GM18907 (cell line): ENCODE measurements at regions not wholly inside any gene's neighbourhood (a gene's known extent, or its start where the extent isn't known, plus 50 kb on each side); places are given as distances from the start of the nearest gene placed in this dataset.
"Not testable (repeated sequence)": the region's sequence is repeated elsewhere in the genome, so short reads cannot be mapped to it uniquely, and the experiment has no call there.

Experiments used
- ATAC-seq: cut with Tn5 transposase; IDR thresholded peaks from one replicate; pipeline ENCODE4 v1.9.1; 2021; ENCODE audit warnings: mild to moderate bottlenecking, moderate library complexity; ENCODE audit not compliant: unreplicated experiment

DNA sequence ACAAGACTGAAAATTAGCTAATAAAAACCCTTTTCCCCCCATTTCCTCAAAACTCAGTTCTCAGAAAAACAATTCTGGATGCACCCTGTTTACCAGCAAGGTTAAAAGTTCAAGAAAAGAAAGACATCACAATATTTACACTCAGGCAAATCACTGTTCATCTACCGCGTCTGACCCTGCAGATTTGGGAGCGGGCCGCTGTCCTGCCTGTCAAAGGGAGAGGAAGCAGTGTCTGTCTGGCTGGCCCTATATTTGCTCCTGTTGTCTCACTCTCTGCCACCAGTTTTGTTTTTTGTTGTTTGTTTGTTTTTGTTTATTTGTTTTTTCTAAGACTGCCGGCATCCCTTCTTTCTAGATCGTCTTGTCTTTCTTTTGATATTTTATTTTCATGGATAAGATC, 299.4 kb downstream of the BCL2L11 start:
- ATAC-seq = not testable (repeated sequence)

- ATAC-seq = not testable (repeated sequence)
Observed at GRCh38 chr2:111420835-111421234, 300.1 kb downstream of the BCL2L11 start.

GRCh38 chr2:111421949-111422348, 301.2 kb downstream of the BCL2L11 start:
- ATAC-seq = not testable (repeated sequence)

- ATAC-seq = not testable (repeated sequence)
Observed at GRCh38 chr2:111422562-111422961, 301.8 kb downstream of the BCL2L11 start.

GRCh38 chr2:111423184-111423583, 302.5 kb downstream of the BCL2L11 start:
- not testable (repeated sequence) for ATAC-seq

DNA sequence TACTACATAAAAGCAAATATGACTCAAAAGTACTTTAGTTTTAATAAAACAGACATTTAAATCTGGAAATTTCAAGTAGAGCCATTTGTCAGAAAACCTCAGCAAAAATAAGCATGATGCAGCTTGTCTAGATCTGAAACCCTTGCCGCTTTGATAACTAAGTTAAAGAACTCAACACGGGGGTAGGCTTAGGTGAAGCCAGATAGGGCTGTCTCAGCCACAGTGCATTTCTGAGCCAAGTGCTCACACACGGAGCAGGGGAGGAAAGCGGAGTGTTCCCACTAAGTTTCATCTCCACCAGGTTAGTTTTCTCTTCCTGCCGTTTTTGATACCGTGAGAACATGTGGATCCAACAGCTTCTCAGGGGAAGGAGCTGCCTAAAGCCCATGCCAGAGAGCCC, 303.5 kb downstream of the BCL2L11 start:
- not testable (repeated sequence) for ATAC-seq

- ATAC-seq = peak; percentile 58
Observed at GRCh38 chr2:111424851-111425309, 304.2 kb downstream of the BCL2L11 start.

DNA sequence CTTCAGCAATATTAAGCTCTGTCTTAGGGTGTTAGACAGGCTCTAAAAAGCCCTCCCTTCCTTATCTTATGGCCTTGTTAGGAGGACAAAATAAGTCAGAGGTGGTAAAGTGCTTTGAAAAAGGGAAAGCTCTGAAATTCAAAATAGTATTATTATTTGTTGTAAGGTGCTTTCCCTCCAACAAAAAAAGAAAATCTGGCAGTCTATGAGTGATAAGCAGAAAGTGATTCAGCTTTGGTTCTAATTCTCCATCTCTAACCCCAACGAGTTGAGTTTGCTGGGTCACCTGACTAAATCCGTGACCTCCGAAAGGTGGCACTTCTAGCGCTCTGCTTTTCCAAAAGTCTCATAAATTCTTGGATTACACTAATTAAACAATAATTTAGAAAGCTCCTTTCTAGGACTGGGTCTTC, 305.1 kb downstream of the BCL2L11 start:
- ATAC-seq = not testable (repeated sequence)

DNA sequence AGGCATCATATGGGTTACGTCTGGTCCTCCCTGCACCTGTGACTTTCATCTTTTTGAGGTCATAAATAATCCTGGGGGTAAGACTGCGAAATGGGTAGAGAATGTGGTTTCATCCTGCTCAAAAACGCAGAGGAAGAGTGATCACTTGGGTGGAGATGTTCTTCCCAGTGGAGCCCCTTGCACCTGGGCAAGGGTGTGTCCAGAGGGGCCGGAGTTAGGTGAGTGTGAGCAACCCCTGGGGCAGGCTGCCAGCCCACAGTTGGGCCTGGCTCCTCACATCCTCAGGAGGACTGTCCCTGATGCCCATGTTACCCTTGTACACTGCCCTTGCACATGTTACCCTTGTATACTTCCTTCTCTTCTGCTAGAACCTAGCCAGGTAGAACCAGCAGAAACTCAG, 306.6 kb downstream of the BCL2L11 start:
- not testable (repeated sequence) for ATAC-seq

- ATAC-seq = not testable (repeated sequence)
Observed at GRCh38 chr2:111428915-111429314, 308.2 kb downstream of the BCL2L11 start.

- ATAC-seq = peak; percentile 55
Observed at GRCh38 chr2:111429353-111429752, 308.6 kb downstream of the BCL2L11 start.

- peak; percentile 55 for ATAC-seq
Observed at GRCh38 chr2:111430817-111431661, 310.3 kb downstream of the BCL2L11 start.

- ATAC-seq = not testable (repeated sequence)
Observed at GRCh38 chr2:111432423-111432822, 311.7 kb downstream of the BCL2L11 start.

DNA sequence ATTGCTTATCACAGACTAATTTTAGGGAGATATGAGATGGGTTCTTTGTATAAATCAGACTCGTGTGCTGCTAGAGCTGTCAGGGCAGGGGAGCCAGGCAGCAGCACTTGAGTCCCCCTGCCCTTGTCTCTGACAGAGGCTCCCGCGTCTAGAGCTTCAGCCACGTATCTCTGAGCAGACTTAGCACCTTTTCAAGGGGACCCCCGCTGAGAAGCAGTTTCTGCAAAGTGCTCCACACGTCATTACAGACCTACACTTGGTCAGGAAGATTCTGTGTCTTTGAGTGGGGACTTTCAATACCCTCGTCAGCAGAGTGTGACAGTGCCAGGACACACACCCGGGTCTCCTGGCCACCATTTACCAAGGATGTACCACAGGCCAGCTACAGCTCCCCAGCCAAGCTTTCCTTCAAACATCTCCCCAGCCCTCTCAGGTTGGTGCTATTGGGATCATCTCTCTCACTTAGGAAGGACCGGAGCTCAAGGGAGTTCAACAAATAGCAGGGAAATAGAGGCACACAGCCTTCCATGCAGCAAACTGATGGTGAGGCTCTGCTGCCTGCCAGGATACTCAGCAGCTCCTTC, 312.3 kb downstream of the BCL2L11 start:
- not testable (repeated sequence) for ATAC-seq

GRCh38 chr2:111433892-111434607, 313.3 kb downstream of the BCL2L11 start:
- ATAC-seq = not testable (repeated sequence)

DNA sequence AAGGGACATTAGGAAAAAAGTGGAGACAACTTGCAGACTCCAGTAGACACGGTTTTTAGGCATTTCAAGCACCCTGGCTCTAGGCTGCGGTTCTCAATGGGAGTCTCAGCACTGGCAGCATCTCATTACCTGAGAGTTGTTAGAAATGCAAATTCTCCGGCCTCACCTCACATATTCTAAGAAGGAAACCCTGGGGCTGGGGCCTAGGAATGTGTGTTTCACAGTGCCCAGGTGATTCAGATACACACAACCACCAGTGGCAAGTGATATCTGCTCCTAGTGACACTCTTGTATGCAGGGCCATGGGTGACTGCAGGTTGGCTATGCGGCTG, 313.9 kb downstream of the BCL2L11 start:
- not testable (repeated sequence) for ATAC-seq

DNA sequence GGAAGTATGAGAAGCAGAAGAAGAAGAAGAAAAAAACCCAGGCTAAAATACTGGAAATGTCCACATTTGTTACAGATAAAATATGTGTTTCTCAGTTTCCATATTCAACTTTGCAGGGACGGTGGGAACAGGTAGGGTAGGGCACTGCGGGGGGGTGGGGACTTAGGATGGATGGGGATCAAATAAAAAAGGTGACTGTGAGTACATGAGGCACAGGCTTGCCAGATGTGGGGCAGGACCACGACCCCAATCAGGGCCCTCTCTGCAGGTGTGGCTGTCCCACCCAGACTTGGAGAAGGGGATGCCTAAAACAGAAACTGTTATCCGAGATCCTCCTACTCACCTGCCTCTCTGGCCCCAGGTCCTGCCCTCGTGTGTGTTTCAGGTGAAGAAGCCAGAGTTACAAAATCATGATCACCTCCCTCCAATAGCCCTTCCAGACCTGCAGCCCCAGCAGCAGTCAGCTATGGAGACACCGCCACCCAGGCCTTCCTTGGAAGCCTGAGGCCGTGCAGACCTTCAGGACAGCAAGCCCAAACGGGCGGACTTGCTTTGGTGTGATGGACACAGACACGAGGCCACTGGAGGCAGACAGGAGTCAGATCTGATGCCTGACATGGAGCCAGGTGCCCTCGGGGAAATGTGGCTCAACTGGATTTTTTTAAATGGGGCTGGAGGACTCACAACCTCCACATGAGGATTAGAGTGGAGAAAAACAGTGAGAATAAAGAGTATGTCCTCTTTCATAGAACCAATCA, 315.0 kb downstream of the BCL2L11 start:
- not testable (repeated sequence) for ATAC-seq

- ATAC-seq = peak; percentile 66
Observed at GRCh38 chr2:111436411-111436810, 315.7 kb downstream of the BCL2L11 start.

GRCh38 chr2:111437288-111437990, 316.7 kb downstream of the BCL2L11 start:
- ATAC-seq = not testable (repeated sequence)

DNA sequence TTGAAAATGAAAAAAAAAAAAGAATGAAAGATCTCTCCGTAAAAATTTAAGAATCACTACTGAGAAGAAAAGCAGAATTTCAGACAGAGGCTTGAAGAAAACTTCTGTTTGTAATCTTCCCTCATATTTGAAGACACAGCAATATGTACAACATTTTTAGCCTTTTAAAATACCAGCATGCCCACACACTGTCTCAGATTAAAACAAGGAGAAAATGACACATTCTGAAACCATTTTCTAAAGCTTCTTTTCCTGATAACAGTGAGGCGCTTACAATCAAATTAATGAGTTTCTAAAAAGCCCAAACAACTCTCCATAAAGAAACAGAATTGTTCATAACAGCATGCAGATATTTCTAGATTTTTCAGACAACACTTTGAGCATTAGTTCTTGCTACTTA, 317.4 kb downstream of the BCL2L11 start:
- not testable (repeated sequence) for ATAC-seq
